Activated CD8-positive, alpha-beta T cell treated with anti-CD3 and anti-CD28 coated beads for 36 hours (primary cell): ENCODE measurements at regions not wholly inside any gene's neighbourhood (a gene's known extent, or its start where the extent isn't known, plus 50 kb on each side); places are given as distances from the start of the nearest gene placed in this dataset.

ENCODE experiments used
- ATAC-seq: fragments of 200-7000 bp; cut with Tn5 transposase; one replicate; pipeline ENCODE4 v1.10.0; 2021; ENCODE audit warnings: mild to moderate bottlenecking, moderate library complexity
- CTCF ChIA-PET: fragments of 350-600 bp; sonication (Branson Sonifier 250); formaldehyde crosslinking; loops from one replicate; lab custom pipeline; 2021; ENCODE audit warnings: antibody characterized with exemption; lab: Charles Lee
- POLR2A ChIA-PET: fragments of 350-600 bp; sonication (Branson Sonifier 250); formaldehyde crosslinking; loops from one replicate; lab custom pipeline; 2021; ENCODE audit warnings: antibody characterized with exemption; lab: Charles Lee
- DNase-seq: peaks from one replicate; pipeline ENCODE4 v3.0.0-alpha.2; 2020
- H3K27ac Mint-ChIP-seq: one replicate; pipeline ENCODE4 v1.8.0; 2021; ENCODE audit warnings: mild to moderate bottlenecking, mixed read lengths
- H3K27me3 Mint-ChIP-seq: one replicate; pipeline ENCODE4 v1.8.0; 2021; ENCODE audit warnings: mixed read lengths
- H3K36me3 Mint-ChIP-seq: one replicate; pipeline ENCODE4 v1.8.0; 2021; ENCODE audit warnings: low read depth, mixed read lengths
- H3K4me1 Mint-ChIP-seq: one replicate; pipeline ENCODE4 v1.8.0; 2021; ENCODE audit warnings: low read depth, mixed read lengths
- H3K4me3 Mint-ChIP-seq: one replicate; pipeline ENCODE4 v1.8.0; 2021; ENCODE audit warnings: mild to moderate bottlenecking, moderate library complexity, mixed read lengths
- H3K9me3 Mint-ChIP-seq: one replicate; pipeline ENCODE4 v1.8.0; 2021; ENCODE audit warnings: mixed read lengths
- CTCF ChIP-seq: fragments of 200-600 bp; IDR thresholded peaks from one replicate; pipeline ENCODE4 v1.8.0; 2022; ENCODE audit warnings: antibody characterized with exemption, mild to moderate bottlenecking
- intact Hi-C: fragments of 100-400 bp; cut with micrococcal nuclease; formaldehyde crosslinking; loops from one replicate; pipeline ENCODE4 v1.10.0; 2022

- TF ChIP-seq CTCF, result no peak
- POLR2A ChIA-PET, result no interaction called here
- H3K4me3 Mint-ChIP-seq, result no peak overlapping the region
These were observed 161.0 kb downstream of the CBLN1 start for GRCh38 chr16:49120631-49121030.

GRCh38 chr16:49116873-49117272, 164.8 kb downstream of the CBLN1 start:
- POLR2A ChIA-PET, result no interaction called here
- no peaks in the 10 kb centered on the region for H3K27me3 Mint-ChIP-seq

More at GRCh38 chr16:49120631-49121030, 161.0 kb downstream of the CBLN1 start:
- CTCF ChIA-PET, result no interaction called here
- intact Hi-C loops, result no loop called here
- no peak overlapping the region for H3K27ac Mint-ChIP-seq
- ATAC-seq, result no peak
- DNase-seq, result no peak
- no peaks in the 10 kb centered on the region for H3K4me1 Mint-ChIP-seq
- no peaks in the 10 kb centered on the region for H3K27me3 Mint-ChIP-seq
- no peaks in the 10 kb centered on the region for H3K36me3 Mint-ChIP-seq
- H3K9me3 Mint-ChIP-seq, result peaks cover 3% of the 10 kb centered on the region

GRCh38 chr16:49115956-49116355, 165.7 kb downstream of the CBLN1 start:
- CTCF ChIA-PET, result no interaction called here
- DNase-seq (no peak), ATAC-seq (no peak)
- no peaks in the 10 kb centered on the region for H3K36me3 Mint-ChIP-seq
- TF ChIP-seq CTCF, result no peak
- intact Hi-C loops, result no loop called here
- no peak overlapping the region for H3K27ac Mint-ChIP-seq
- H3K27me3 Mint-ChIP-seq, result no peaks in the 10 kb centered on the region
- POLR2A ChIA-PET, result no interaction called here
- no peaks in the 10 kb centered on the region for H3K4me1 Mint-ChIP-seq
- peaks cover 2% of the 10 kb centered on the region for H3K9me3 Mint-ChIP-seq
- H3K4me3 Mint-ChIP-seq, result no peak overlapping the region

More at GRCh38 chr16:49116873-49117272, 164.8 kb downstream of the CBLN1 start:
- intact Hi-C loops, result no loop called here
- no peak for TF ChIP-seq CTCF
- DNase-seq (no peak), ATAC-seq (no peak)
- Mint-ChIP-seq H3K4me1 (no peaks in the 10 kb centered on the region), H3K4me3 (no peak overlapping the region), H3K36me3 (no peaks in the 10 kb centered on the region), H3K9me3 (peaks cover 2% of the 10 kb centered on the region), H3K27ac (no peak overlapping the region)
- CTCF ChIA-PET, result no interaction called here

GRCh38 chr16:49112754-49113153, 168.9 kb downstream of the CBLN1 start:
- TF ChIP-seq CTCF, result no peak
- POLR2A ChIA-PET, result no interaction called here
- Mint-ChIP-seq H3K27me3 (no peaks in the 10 kb centered on the region), H3K36me3 (no peaks in the 10 kb centered on the region), H3K4me3 (no peak overlapping the region), H3K27ac (no peak overlapping the region), H3K4me1 (no peaks in the 10 kb centered on the region), H3K9me3 (no peaks in the 10 kb centered on the region)
- DNase-seq (no peak), ATAC-seq (no peak)
- intact Hi-C loops, result no loop called here
- CTCF ChIA-PET, result no interaction called here

- Mint-ChIP-seq H3K27me3 (no peaks in the 10 kb centered on the region), H3K4me3 (no peak overlapping the region), H3K4me1 (no peaks in the 10 kb centered on the region), H3K27ac (no peak overlapping the region), H3K9me3 (no peaks in the 10 kb centered on the region), H3K36me3 (no peaks in the 10 kb centered on the region)
- intact Hi-C loops, result no loop called here
- DNase-seq (no peak), ATAC-seq (no peak)
- POLR2A ChIA-PET, result no interaction called here
- no peak for TF ChIP-seq CTCF
- CTCF ChIA-PET, result no interaction called here
These were observed 170.3 kb downstream of the CBLN1 start for GRCh38 chr16:49111351-49111750.
